K562 (cell line): ENCODE measurements at regions not wholly inside any gene's neighbourhood (a gene's known extent, or its start where the extent isn't known, plus 50 kb on each side); places are given as distances from the start of the nearest gene placed in this dataset.

Experiments used
- ARHGAP35 ChIP-seq: fragments of 450-650 bp; IDR thresholded peaks from 2 replicates; pipeline ENCODE4 v1.6.1; 2018; ENCODE audit not compliant: partially characterized antibody
- ATF3 ChIP-seq, 2 experiments: fragments of 450-650 bp in 1 of 2; sonication (generic) in 1 of 2; formaldehyde crosslinking in 1 of 2; IDR thresholded peaks in 1 of 2; conservative IDR thresholded peaks in 1 of 2; 2 replicates each; pipeline versions ENCODE4 v1.6.1 to v1.8.1; 2016 to 2023; ENCODE audit warnings: mild to moderate bottlenecking in 2 of 2, moderate library complexity in 2 of 2, inconsistent platforms in 1 of 2, missing genetic modification reagents in 1 of 2
- CTCF ChIP-seq, 3 experiments: IDR thresholded peaks in 2 of 3; conservative IDR thresholded peaks in 1 of 3; 2 replicates each; pipeline ENCODE4 v1.5.1; 2011 to 2012; ENCODE audit warnings: low read length in 3 of 3, mild to moderate bottlenecking in 3 of 3, control low read depth in 2 of 3, improper control_type of control experiment in 1 of 3, inconsistent platforms in 1 of 3, low read depth in 1 of 3, mixed read lengths in 1 of 3, moderate library complexity in 1 of 3; ENCODE audit not compliant: insufficient read depth in 2 of 3
- EZH2 ChIP-seq: IDR thresholded peaks from 2 replicates; pipeline ENCODE4 v1.6.1; 2012; ENCODE audit warnings: low read depth, mild to moderate bottlenecking, inconsistent platforms, low read length, borderline replicate concordance
- KAT8 ChIP-seq: fragments of 450-650 bp; IDR thresholded peaks from 2 replicates; pipeline ENCODE4 v1.6.1; 2016; ENCODE audit warnings: low read depth, mild to moderate bottlenecking
- OTX1 ChIP-seq: fragments of 450-650 bp; formaldehyde crosslinking; IDR thresholded peaks from 2 replicates; pipeline ENCODE4 v1.4.0; 2022; ENCODE audit warnings: mild to moderate bottlenecking
- SMAD4 ChIP-seq: fragments of 250-450 bp; sonication (Bioruptor Pico); conservative IDR thresholded peaks from 2 replicates; pipeline ENCODE4 v1.8.0; 2021; ENCODE audit warnings: inconsistent platforms, mild to moderate bottlenecking, moderate library complexity
- ZNF592 ChIP-seq: fragments of 450-650 bp; IDR thresholded peaks from 2 replicates; pipeline ENCODE4 v1.6.1; 2017; ENCODE audit warnings: antibody characterized with exemption, mild to moderate bottlenecking

- TF ChIP-seq ARHGAP35 (no peak), CTCF (IDR thresholded peaks at IDR 0.05 in 2 of 3, conservative IDR thresholded peaks at IDR 0.05 in 1 of 3; ENCODE audit: insufficient read depth in 2 of 3, low read depth in 1 of 3, low read length in 3 of 3) (no peak), ZNF592 (no peak), OTX1 (CRISPR knock-in tag) (no peak), SMAD4 (CRISPR knock-in tag) (no peak), KAT8 (no peak), EZH2 (no peak), ATF3 (IDR thresholded peaks at IDR 0.05) (no peak), ATF3 (CRISPR knock-in tag; conservative IDR thresholded peaks at IDR 0.05) (no peak)
Measured at GRCh38 chr5:143934821-143935220, 122.9 kb downstream of the HMHB1 start.
